Activated CD8-positive, alpha-beta memory T cell treated with anti-CD3 and anti-CD28 coated beads for 1 hour (primary cell): ENCODE measurements at regions not wholly inside any gene's neighbourhood (a gene's known extent, or its start where the extent isn't known, plus 50 kb on each side); places are given as distances from the start of the nearest gene placed in this dataset.

Source experiments
- DNase-seq, 2 donors: peaks; one replicate each; pipeline ENCODE4 v3.0.0-alpha.2; 2020; ENCODE audit warnings: low read depth in 1 of 2; ENCODE audit errors: extremely low read depth in 1 of 2

DNA sequence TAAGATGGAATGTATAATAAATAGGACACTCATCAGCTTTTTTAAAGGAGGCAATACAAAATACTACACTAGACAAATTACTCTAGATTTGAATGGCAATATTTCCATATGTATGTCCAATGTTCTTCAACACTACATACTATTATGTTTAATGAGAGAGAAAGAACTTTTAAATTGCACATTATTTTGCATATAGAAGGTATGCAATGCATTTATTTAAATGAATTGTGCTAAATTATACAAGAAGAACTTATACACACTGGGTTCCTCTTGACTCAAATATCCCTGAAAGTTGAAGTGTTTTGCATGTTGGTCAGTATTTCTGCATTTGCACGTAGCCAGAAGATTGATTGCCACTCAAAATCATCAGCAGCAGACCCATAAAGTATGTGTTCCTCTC is 839.6 kb downstream of the ADGRL2 start:
- no peak for DNase-seq

DNA sequence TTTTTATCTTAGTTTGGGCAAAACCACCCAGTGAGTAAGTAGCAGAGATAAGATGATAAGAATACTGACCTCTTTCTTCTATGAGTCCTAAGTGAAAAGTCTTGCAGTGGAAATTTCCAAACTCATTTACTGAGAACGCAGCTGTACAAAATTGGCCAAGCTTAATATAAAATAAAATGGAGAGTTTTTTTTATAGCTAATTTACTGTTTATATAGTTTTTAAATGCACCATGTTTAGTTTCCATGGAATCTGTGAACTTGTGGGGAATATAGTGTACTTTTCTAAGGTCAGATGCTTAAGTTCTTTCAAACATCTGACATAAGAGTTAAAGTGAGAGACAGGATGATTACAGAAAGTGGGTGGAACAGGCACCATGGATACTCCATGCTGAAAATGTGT is 833.5 kb downstream of the ADGRL2 start:
- no peak for DNase-seq

DNA sequence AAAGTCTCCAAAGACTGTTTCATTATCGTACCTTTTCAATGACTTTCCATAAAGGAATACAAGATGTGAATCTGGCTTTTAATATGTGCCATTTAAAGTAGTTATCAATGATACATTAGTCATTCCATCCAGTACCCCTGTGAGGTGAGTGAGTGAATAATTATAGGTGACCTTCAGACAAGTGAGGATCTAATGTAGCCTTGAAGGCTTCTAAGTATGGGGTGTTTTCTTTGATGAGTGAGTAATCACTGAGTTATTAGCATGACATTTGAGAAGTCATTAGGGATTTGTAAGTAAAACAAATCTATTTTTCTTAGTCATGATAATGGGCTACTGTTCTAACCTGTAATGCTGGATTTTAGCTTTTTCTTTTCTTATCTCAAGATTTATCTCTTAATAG is 831.4 kb downstream of the ADGRL2 start:
- no peak for DNase-seq

DNA sequence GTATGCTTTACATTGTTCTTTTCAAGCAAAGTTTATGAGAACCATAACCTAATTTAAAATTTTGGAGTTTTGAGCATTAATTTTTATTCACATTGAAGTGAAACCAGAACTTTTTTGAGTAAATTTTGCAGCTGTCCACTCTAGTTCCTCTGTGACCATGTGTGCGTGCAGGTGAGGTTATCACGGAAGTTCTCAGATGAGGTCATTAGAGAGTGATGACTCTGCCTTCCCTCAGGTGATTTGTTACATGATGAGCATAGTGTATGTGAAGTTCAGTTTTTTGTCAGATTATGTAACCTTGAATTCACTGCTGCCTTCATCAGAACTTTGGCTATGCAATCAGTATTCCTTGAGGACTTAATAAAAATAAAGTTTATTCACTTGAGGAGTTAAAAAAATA is 828.2 kb downstream of the ADGRL2 start:
- DNase-seq, result no peak

DNA sequence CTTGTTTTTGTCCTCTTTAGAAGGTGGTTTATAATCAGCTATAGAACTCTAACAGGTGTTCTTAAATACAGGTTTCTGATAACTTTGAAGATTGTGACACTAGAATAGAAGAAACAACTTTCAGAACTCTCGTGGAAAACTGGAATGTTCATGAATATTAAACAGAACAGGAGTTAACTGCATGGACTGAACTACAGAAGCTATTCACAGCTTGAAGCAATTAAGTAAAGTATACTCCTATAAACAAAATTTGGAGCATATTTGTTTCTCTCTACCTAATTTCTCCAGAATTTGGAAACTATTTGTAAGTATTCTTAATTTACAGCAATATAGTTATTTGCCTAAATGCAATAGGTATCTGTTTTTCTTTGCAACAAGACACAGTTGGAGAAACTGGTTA is 824.8 kb downstream of the ADGRL2 start:
- no peak for DNase-seq

DNA sequence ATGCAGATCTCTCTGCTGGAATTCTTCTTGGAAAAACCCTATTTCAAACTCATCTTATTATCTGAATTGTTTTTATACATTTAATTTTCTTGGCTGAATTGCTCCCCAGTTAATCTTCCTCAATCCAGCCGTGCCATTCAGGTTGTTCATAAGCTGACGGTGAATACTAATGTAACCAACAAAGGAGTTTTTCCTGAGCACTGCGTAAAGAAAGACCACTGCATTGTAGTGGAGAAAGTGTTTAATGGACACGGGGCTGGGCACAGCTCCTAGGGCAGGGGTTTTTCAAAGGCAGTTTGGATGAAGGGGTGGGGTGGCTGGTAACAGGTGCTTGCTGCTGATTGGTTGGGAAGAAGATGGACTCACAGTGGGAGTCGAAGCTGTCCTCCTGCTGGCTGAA is 820.3 kb downstream of the ADGRL2 start:
- DNase-seq, result no peak

DNA sequence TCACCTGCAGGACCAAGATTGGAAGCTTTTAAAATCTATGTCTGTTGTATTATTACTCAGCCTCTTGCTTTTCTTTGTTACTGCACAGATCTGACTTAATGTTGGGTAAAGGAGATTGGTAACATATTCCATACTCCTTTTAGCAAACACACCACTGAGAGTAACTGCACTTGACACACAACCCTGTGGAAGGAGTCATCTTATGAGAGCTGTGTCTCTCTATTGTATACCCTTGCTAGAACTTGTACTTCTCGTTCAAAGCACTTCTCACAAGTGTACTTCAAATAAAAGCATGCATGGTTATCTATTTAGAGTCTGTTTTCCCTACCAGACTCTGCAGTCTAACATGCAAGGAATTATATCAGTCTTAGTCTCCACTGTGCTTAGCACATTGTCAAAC is 813.4 kb downstream of the ADGRL2 start:
- no peak for DNase-seq

DNA sequence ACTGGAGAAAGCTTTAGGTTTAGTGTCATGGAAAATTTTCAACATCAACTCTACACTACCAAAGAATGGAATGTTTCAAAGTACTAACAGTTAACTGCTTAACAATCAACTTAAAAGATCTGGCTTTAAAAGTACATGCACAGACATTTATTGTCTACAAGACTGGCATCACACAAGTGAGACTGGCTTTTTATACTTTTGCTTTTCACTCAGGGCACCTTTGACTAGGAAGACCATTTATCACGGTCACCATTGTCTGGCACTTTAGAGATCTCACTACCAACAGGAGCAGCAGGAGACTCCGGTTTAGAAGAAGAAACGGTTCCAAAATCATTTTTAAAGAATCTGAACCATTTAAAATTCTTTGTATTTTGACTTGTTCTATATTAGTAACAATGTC is 812.3 kb downstream of the ADGRL2 start:
- no peak for DNase-seq

DNA sequence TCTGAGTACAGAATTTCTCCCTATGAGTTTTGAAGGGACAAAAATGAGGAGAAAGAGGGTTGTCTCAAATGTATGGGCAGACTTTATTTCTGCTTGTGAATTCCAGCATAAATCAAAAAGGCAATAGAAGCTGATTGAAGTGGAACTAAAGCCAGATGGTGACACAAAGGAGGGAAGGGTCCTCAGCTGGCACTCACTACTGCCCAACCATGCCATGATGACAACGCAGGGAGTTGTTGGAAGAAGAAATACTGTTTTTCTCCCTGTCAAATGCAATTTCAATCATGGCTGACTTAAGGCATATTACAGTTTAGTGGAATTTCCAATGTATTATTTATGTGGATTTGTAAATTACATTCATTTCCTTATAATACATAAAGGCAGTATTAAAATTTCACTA is 805.8 kb downstream of the ADGRL2 start:
- no peak for DNase-seq

DNA sequence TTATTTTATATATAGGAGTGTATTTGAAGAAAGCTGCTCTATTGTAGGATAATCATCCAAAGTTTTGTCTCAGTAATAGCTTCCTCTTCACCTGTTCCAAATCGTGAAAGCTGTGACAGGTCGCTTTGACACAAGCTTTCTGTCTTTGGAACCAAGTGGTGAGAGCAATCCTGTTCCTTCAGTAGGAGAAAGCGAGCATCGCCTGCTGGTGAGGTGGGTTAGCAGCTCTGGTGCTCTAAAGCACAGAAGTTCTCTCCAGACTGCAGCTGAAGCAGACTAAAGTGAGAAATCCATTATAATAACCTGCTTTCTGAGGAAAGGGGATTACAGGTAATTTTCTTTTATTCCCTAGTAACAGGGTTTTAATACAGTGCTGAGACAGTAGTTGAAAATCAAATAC is 803.8 kb downstream of the ADGRL2 start:
- no peak for DNase-seq

DNA sequence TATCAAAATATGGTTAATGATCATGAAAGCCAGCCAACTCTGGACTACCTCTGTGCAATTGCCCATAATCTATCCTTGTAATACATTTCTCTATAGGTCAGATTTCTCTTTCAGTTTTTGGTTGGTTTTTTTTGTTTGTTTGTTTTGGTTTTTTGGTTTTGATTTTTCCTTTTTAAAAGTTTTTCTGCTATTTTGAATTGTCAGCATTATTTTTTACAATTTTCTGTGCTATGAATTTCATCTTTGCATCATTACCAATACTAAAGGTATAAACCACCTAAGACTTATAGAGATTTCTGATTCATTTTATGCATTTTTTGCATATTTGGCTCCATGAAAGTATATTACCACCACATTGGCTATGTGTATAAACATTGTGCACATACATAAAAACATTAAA is 799.6 kb downstream of the ADGRL2 start:
- DNase-seq, result no peak

DNA sequence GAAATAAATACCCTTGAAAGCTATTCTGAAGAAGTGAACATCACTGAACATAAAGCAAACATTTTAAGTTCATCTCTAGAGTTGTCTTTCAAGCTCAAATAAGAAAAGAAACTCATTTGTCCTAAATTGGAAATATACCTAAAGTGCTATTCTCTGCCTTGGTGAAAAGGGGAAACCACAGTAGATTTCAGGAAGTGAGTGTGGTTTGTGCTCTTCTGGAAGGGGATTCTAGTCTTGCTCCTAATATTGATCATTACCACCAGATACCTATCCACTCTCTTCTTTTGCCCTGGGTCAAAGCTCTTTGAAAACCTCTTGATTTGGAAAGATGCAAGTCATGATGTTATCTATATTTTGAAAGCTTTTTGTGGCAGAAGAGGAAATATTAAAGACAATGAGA is 798.1 kb downstream of the ADGRL2 start:
- DNase-seq, result no peak

DNA sequence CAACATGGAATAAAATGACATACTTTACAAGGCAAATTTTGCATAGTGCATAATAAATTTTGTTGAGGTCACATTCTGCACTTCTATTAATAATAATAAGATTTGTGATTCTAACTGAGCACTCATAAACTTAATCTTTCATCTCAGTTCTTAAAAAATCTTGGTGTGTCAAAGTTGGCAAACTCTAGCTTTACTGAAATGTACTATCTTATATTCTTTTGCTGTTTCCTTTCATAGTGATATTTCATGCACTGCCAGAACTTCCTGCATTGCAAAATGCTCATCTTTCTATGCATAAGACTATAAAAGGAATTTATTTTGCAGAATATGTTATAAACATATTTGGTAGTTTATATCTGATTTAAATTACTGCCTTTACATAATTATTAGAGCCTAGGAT is 797.6 kb downstream of the ADGRL2 start:
- DNase-seq, result no peak

DNA sequence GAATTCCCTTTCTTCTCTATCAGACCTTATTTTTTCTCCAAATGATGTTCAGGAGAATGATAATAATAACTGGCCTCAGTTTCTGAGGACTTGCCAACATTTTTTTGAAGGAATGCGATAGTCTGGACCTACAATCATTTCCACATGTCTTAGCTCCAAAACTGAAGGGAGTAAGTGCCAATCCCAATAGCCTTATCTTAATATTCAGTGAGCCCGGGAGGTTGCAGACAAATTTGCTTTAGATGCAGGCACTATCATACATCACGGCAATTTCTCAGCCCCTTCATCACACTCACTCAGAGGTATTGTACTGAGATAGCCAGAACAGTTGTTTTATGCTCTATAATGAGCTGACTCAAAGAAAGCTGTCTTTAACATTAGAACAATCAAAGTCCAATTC is 796.9 kb downstream of the ADGRL2 start:
- DNase-seq, result no peak

DNA sequence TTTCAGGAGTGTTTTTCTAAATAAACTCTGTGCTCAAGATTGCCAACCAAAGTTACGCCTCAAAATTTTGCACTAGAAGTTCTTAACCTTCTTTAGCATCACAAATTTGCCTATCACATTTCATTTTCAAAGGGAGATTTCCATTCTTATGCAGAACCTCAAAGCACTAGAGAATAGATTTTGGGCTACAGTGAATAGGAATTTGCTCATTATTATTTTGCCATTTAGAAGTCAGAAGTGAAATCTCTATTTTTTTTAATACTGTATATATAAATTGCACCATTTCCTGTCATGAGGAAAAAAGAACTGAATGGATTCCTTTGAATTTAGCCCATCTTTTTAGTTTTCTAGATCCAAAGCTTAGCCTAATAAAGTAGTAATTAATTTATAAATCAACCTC is 796.4 kb downstream of the ADGRL2 start:
- DNase-seq, result no peak

DNA sequence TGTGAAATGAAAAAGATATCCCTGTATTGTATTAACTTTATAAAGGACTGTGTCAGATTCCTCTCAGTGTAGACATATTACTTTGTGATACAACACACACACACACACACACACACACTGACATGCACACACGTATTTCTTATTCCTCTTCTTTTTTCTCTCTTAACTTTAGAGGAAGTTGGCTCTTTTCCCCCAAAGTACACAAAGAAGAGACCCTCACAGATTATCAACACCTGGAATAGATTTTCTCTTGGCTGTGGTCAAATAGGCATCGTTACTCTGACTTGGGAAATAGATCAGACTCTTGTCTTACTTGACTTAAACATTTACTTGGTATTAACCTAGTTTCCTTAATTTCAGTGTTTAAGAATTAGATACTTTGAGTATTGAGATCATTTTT is 792.8 kb downstream of the ADGRL2 start:
- DNase-seq, result no peak

DNA sequence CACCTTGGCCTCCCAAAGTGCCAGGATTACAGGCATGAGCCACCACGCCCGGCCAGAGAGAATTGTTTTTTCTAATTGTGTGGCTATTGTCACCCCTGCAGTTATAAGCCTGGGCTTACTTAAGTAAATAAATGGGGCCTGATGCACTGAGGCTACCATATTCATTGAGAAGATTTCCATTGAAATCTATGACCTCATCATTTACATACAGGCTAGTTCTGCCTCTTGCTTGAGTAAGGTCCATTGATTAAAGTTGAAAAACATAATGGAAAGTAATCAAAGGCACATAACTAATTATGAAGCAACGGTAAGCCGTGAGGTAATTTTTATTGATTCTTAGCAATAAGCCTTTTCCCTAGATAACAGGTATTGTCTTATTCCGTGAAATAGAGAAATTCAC is 788.9 kb downstream of the ADGRL2 start:
- DNase-seq, result no peak

DNA sequence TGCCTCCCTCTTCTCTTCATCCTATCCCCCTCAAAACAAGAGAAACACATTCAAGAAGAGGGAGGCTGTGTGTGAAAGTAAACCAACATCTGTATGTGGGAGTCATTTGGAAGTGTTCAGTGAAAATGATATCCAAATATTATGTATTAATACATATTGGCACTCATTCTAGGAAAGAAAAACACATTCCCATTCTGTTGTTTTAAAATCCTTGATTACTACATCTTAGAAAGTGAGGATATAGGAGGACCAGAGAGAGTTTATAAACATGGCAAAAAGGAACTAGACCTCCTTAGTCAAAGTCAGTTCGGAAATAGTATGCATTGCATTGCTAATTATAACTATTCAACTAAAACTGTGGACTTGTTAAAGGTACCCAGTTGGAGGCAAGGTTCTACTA is 786.6 kb downstream of the ADGRL2 start:
- no peak for DNase-seq

DNA sequence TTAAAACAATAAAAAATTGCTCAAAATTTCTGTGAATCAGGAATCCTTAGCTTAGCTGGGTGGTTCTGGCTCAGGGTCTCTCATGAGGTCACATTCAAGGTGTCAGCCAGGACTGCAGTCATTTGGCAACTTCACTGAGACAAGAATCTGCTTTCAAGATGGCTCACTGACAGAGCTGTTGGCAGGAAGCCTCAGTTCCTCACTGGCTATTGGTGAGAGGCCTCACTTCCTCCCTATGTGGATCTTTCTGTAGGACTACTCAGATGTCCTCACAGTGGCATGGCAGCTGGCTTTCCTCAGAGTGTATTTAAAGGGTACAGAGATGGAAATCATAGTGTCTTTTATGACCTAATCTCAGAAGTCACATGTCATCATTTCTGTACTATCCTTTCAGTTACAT is 785.7 kb downstream of the ADGRL2 start:
- no peak for DNase-seq

DNA sequence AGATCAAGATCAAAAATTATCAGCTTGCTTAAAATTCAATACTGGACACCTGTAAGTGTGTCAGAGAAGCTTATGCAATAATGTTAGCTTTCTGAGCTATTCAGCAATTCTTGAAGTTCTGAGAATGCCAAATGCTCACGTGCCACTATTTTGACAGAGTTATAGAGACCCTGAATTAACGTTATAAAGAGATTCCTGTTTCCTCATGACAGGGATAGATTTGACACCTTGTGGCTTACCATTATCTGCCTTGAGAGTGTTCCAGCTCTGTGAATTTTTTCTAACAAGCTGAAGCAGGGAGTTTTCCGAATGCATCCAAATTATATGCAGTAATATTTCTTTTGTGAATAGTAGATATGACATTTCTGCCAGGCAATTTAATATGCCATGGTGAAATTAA is 781.6 kb downstream of the ADGRL2 start:
- DNase-seq, result no peak

DNA sequence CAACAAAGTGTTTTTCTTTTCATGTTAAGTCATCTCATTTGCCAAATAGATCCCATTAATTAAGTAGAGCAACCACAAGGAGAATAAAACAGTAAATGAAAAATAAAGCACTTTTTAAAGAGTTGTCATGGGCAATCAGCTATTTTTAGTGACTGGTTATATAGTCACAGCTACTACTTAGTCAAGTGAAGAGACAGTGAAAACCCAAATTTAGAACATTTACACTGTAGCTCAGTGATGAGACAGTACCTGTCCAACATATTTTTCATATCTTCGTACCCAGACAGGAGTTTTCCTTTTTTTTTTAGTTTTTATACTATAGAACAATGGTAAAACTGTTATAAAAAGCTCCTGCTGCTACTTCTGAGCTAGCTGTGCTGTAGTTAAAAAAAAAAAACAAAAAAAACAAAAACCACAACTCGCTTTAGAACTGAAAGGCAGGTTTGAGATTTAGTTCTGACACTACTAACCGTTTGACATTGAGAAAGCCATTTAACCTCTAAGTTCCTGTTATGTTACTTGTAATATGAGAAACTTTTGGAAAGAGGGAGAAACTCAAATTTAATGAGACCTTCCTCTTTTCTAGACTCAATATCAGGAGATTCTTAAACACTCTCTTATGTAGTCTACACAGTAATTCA is 777.5 kb downstream of the ADGRL2 start:
- no peak for DNase-seq

DNA sequence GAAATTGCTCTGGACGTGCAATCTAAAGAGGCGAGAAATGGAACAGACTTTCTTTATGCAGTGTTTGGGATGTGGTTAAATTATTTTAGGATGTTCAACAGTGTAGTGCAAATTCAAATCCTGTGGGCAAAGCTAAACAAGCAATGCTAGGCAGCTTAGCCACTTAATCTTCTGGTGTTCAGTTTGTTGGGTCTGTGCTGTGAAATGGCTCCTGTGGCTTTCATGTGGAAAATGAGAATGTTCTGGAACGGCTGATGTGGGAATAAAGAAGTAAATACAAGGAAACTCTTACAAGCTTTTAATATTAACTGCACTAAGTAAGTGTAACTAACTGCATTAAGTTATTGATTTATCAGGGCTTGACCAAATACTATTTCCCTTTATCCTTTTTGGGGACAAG is 766.6 kb downstream of the ADGRL2 start:
- no peak for DNase-seq

DNA sequence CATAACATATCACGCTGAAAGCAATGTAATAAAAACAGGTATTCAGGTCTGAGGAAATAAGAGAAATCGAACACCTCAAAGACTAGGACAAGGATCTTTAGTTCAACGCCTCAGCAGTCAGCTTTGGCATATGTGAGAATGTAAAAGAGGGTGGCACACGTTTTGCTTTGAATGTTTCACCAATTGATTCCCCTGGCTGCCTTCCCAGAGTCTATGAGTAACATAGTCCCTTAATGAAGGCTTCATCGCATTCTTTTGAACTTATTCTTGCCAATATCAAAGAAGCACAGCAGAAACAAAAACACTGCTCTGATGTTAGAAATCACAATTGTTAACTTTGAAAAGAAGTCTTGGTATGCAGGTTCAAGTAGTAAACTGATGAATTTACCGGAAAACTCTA is 764.8 kb downstream of the ADGRL2 start:
- no peak for DNase-seq

DNA sequence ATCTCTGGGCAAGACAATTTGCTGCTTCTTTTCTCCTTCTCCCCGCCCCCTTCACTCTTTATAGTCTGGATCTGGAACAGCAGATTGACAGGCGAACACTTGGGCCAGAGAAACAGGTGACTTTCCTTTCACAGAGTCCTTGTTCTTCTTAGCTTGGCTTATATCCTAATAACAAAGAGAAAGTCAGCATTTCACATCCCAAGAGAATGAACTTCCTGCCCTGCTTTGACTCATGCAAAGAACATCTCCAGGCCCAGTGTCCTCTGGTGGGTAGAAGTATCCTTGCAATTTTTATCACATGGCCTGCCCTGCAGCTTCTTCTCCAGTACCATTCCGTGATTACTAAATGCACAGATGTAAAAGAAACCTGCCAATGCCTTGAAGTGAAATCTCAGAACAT is 764.4 kb downstream of the ADGRL2 start:
- no peak for DNase-seq
